ENCODE measurements at regions not wholly inside any gene's neighbourhood (a gene's known extent, or its start where the extent isn't known, plus 50 kb on each side); places are given as distances from the start of the nearest gene placed in this dataset.

DNA sequence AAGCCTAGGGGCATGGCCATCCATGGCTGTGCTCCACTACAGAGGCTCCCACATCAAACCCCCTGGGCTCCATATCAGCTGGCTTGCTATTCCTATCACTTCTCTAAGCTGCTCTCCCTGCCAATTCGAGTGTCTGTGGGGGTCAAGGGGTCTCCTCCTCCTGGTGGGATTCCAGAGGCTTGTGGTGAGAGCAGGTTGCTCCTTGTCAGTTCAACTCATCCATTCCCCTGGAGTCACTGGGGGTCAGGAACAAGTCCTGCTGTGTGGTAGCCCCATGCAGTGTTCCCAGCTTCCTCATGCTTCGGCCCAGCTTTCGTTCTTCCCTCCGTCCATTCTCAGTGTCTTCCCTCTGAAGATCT lies 86.6 kb upstream of the UNC5B start:
- no peak for TF ChIP-seq POLR2AphosphoS5 (IDR thresholded peaks at IDR 0.05)
- TF ChIP-seq, protein P1, sequence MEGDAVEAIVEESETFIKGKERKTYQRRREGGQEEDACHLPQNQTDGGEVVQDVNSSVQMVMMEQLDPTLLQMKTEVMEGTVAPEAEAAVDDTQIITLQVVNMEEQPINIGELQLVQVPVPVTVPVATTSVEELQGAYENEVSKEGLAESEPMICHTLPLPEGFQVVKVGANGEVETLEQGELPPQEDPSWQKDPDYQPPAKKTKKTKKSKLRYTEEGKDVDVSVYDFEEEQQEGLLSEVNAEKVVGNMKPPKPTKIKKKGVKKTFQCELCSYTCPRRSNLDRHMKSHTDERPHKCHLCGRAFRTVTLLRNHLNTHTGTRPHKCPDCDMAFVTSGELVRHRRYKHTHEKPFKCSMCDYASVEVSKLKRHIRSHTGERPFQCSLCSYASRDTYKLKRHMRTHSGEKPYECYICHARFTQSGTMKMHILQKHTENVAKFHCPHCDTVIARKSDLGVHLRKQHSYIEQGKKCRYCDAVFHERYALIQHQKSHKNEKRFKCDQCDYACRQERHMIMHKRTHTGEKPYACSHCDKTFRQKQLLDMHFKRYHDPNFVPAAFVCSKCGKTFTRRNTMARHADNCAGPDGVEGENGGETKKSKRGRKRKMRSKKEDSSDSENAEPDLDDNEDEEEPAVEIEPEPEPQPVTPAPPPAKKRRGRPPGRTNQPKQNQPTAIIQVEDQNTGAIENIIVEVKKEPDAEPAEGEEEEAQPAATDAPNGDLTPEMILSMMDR (IDR thresholded peaks at IDR 0.05): no peak
- no peak for TF ChIP-seq POLR2A (IDR thresholded peaks at IDR 0.05)
